Parathyroid adenoma (tissue), 2 donors: ENCODE measurements at regions not wholly inside any gene's neighbourhood (a gene's known extent, or its start where the extent isn't known, plus 50 kb on each side); places are given as distances from the start of the nearest gene placed in this dataset.

Source experiments
- H2AFZ ChIP-seq: fragments of 300-600 bp; sonication (generic); one replicate; pipeline ENCODE4 v1.7.0; 2017; ENCODE audit warnings: antibody characterized with exemption, mild to moderate bottlenecking
- H3K27ac ChIP-seq: fragments of 300-600 bp; sonication (generic); one replicate; pipeline ENCODE4 v1.7.0; 2017
- H3K27me3 ChIP-seq: fragments of 300-600 bp; sonication (generic); one replicate; pipeline ENCODE4 v1.7.0; 2017; ENCODE audit warnings: low read length; ENCODE audit not compliant: control insufficient read depth, insufficient read depth
- H3K36me3 ChIP-seq: fragments of 300-600 bp; sonication (generic); one replicate; pipeline ENCODE4 v1.7.0; 2017; ENCODE audit warnings: low read length; ENCODE audit not compliant: control insufficient read depth, insufficient read depth
- H3K4me1 ChIP-seq: fragments of 300-600 bp; sonication (generic); one replicate; pipeline ENCODE4 v1.7.0; 2017; ENCODE audit warnings: control low read depth
- H3K4me2 ChIP-seq: fragments of 300-600 bp; sonication (generic); one replicate; pipeline ENCODE4 v1.7.0; 2017; ENCODE audit warnings: low read length
- H3K4me3 ChIP-seq: fragments of 300-600 bp; sonication (generic); one replicate; pipeline ENCODE4 v1.7.0; 2017; ENCODE audit warnings: low read depth, low read length
- H3K79me2 ChIP-seq: fragments of 300-600 bp; sonication (generic); one replicate; pipeline ENCODE4 v1.7.0; 2017; ENCODE audit warnings: control low read depth
- H3K9ac ChIP-seq: fragments of 300-600 bp; sonication (generic); one replicate; pipeline ENCODE4 v1.7.0; 2017; ENCODE audit warnings: mild to moderate bottlenecking
- H3K9me3 ChIP-seq: fragments of 300-600 bp; sonication (generic); one replicate; pipeline ENCODE4 v1.7.0; 2017; ENCODE audit warnings: low read length; ENCODE audit not compliant: control insufficient read depth
- CTCF ChIP-seq: fragments of 300-600 bp; sonication (generic); IDR thresholded peaks from one replicate; pipeline ENCODE4 v1.7.0; 2017; ENCODE audit warnings: antibody characterized with exemption, mild to moderate bottlenecking
- donor health status: primary hyperparathyroidism.

GRCh38 chr5:65098393-65098792 is 329.7 kb downstream of the CWC27 start:
- Histone ChIP-seq H2AFZ (peak overlapping the region; percentile 2), H3K4me3 (no peak overlapping the region), H3K4me2 (no peak overlapping the region), H3K9ac (no peak overlapping the region), H3K27ac (no peak overlapping the region), H3K36me3 (no peaks in the 10 kb centered on the region), H3K9me3 (no peaks in the 10 kb centered on the region), H3K4me1 (no peaks in the 10 kb centered on the region), H3K79me2 (no peaks in the 10 kb centered on the region), H3K27me3 (no peaks in the 10 kb centered on the region)
- TF ChIP-seq CTCF: no peak
